WTC11 (cell line): ENCODE measurements at regions not wholly inside any gene's neighbourhood (a gene's known extent, or its start where the extent isn't known, plus 50 kb on each side); places are given as distances from the start of the nearest gene placed in this dataset.

Experiments used
- ATF2 ChIP-seq: sonication (generic); formaldehyde crosslinking; IDR thresholded peaks from 2 replicates; pipeline ENCODE4 v1.8.1; 2022; ENCODE audit warnings: low read depth, missing genetic modification reagents, borderline replicate concordance
- MYBL2 ChIP-seq: sonication (generic); formaldehyde crosslinking; IDR thresholded peaks from 2 replicates; pipeline ENCODE4 v1.8.1; 2023; ENCODE audit warnings: mild to moderate bottlenecking, moderate library complexity, missing genetic modification reagents
- TEAD4 ChIP-seq: sonication (generic); formaldehyde crosslinking; IDR thresholded peaks from 2 replicates; pipeline ENCODE4 v1.8.0; 2022; ENCODE audit warnings: mild to moderate bottlenecking, missing genetic modification reagents
- ZNF121 ChIP-seq: sonication (generic); formaldehyde crosslinking; IDR thresholded peaks from 2 replicates; pipeline ENCODE4 v1.8.0; 2023; ENCODE audit warnings: missing genetic modification reagents
- TF ChIP-seq, protein P1 (sequence below): fragments of 200-600 bp; IDR thresholded peaks from 2 replicates; pipeline ENCODE4 v1.8.0; 2022; ENCODE audit warnings: antibody characterized with exemption

GRCh38 chr6:168937054-168937453, 316.6 kb downstream of the THBS2 start:
- TF ChIP-seq, protein P1, sequence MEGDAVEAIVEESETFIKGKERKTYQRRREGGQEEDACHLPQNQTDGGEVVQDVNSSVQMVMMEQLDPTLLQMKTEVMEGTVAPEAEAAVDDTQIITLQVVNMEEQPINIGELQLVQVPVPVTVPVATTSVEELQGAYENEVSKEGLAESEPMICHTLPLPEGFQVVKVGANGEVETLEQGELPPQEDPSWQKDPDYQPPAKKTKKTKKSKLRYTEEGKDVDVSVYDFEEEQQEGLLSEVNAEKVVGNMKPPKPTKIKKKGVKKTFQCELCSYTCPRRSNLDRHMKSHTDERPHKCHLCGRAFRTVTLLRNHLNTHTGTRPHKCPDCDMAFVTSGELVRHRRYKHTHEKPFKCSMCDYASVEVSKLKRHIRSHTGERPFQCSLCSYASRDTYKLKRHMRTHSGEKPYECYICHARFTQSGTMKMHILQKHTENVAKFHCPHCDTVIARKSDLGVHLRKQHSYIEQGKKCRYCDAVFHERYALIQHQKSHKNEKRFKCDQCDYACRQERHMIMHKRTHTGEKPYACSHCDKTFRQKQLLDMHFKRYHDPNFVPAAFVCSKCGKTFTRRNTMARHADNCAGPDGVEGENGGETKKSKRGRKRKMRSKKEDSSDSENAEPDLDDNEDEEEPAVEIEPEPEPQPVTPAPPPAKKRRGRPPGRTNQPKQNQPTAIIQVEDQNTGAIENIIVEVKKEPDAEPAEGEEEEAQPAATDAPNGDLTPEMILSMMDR, result no peak
- TF ChIP-seq TEAD4 (CRISPR knock-in tag), result no peak
- no peak for TF ChIP-seq ZNF121 (CRISPR knock-in tag)
- TF ChIP-seq ATF2, result no peak
- no peak for TF ChIP-seq MYBL2 (CRISPR knock-in tag)
